ENCODE measurements at regions not wholly inside any gene's neighbourhood (a gene's known extent, or its start where the extent isn't known, plus 50 kb on each side); places are given as distances from the start of the nearest gene placed in this dataset.

GRCh38 chr1:200275415-200275814, 134.4 kb downstream of the ZNF281 start:
- peak; percentile 59 for FAIRE-seq
- Histone ChIP-seq H3K4me3 (replicated peaks in 1 of 3; ENCODE audit: insufficient read depth in 1 of 3, low read depth in 2 of 3, low read length in 3 of 3) (peak overlapping the region; percentile 19 to 42 (median 23); a peak in 3 of 6 replicates), H3K4me2 (ENCODE audit: low read depth, low read length) (peak overlapping the region; percentile 76), H3K27me3 (ENCODE audit: control insufficient read depth in 1 of 2, insufficient read depth in 2 of 2, low read length in 2 of 2) (no peaks in the 10 kb centered on the region), H3K4me1 (ENCODE audit: insufficient read depth, low read length) (peaks cover 34% of the 10 kb centered on the region), H4K20me1 (ENCODE audit: insufficient read depth, low read length) (no peaks in the 10 kb centered on the region), H3K36me3 (replicated peaks in 1 of 2; ENCODE audit: control insufficient read depth in 1 of 2, insufficient read depth in 2 of 2, low read length in 2 of 2) (no peaks in the 10 kb centered on the region), H3K9me3 (ENCODE audit: low read length) (no peaks in the 10 kb centered on the region), H3K79me2 (ENCODE audit: insufficient read depth, low read length) (no peaks in the 10 kb centered on the region), H3K27ac (ENCODE audit: extremely low read length, insufficient read depth, low read length) (peak overlapping the region; percentile 51), H3K9ac (ENCODE audit: insufficient read depth, low read depth, low read length) (no peak overlapping the region), H2AFZ (ENCODE audit: low read length) (peak overlapping the region; percentile 67)
- 1% methylated on average over 2 of the region's 4 CpGs for WGBS (ENCODE audit: low lambda C conversion rate)
- ATAC-seq = peak; percentile 73
- BruUV-seq (replicated peaks) = no TSS peak
- DNase-seq (ENCODE audit: low spot score) = peak; percentile 49
- ChIA-PET POLR2A (interaction anchor here (1.2 to 3.9 kb wide), 4 partner anchors 8 to 21 kb away, joined by 3 to 22 read pairs (median 5); no protein-coding TSS in a partner anchor), CTCF (ENCODE audit: low intra/inter-chr PET ratio, low total read pairs) (interaction anchor here (0.8 kb wide), 1 partner anchor 213 kb away, joined by 3 read pairs; no protein-coding TSS in a partner anchor)
- intact Hi-C loops (cut with micrococcal nuclease; ENCODE audit: unreplicated experiment) (loop anchor here (2.0 kb wide), 1 partner anchor 17 kb away; no protein-coding TSS in a partner anchor), in situ Hi-C loops (cut with HindIII; ENCODE audit: extremely low pct_ligation_motif_present, low pct_unique_long_range_greater_than_20kb) (no loop called here)
- no peak for TF ChIP-seq ZNF407 (CRISPR knock-in tag; IDR thresholded peaks at IDR 0.05; ENCODE audit: not compliant biosample characterization)
- peak; percentile 23; the same call in 1 of the 2 replicates for TF ChIP-seq GMEB1 (CRISPR knock-in tag; IDR thresholded peaks at IDR 0.05; ENCODE audit: borderline replicate concordance)
- peak; percentile 87 for TF ChIP-seq FOXA3 (CRISPR knock-in tag; IDR thresholded peaks at IDR 0.05)
- TF ChIP-seq ISX (CRISPR knock-in tag; conservative IDR thresholded peaks at IDR 0.05) = no peak
- TF ChIP-seq IKZF1 (IDR thresholded peaks at IDR 0.05) = no peak
- no peak for TF ChIP-seq ZFAT (CRISPR knock-in tag; conservative IDR thresholded peaks at IDR 0.05)
- TF ChIP-seq ARHGAP35 (CRISPR knock-in tag; IDR thresholded peaks at IDR 0.05; ENCODE audit: borderline replicate concordance) = no peak
- TF ChIP-seq YY1 (IDR thresholded peaks at IDR 0.05; ENCODE audit: insufficient read depth, insufficient replicate concordance, low read depth, low read length) = no peak
- no peak for TF ChIP-seq JUN (CRISPR knock-in tag; IDR thresholded peaks at IDR 0.05)
- TF ChIP-seq HCFC1 (IDR thresholded peaks at IDR 0.05; ENCODE audit: low read depth, low read length) = no peak
- TF ChIP-seq TGIF2 (CRISPR knock-in tag; IDR thresholded peaks at IDR 0.05) = no peak
- TF ChIP-seq BCL6 (CRISPR knock-in tag; IDR thresholded peaks at IDR 0.05) = peak; percentile 55
- TF ChIP-seq E2F5 (CRISPR knock-in tag; conservative IDR thresholded peaks at IDR 0.05) = no peak
- TF ChIP-seq ZFP1 (CRISPR knock-in tag; IDR thresholded peaks at IDR 0.05) = no peak
- TF ChIP-seq ZNF234 (CRISPR knock-in tag; conservative IDR thresholded peaks at IDR 0.05) = no peak
- TF ChIP-seq PRMT3 (CRISPR knock-in tag; IDR thresholded peaks at IDR 0.05; ENCODE audit: borderline replicate concordance, low read depth) = no peak

Measured in HepG2 (cell line).